OCI-LY3 (cell line): ENCODE measurements at regions not wholly inside any gene's neighbourhood (a gene's known extent, or its start where the extent isn't known, plus 50 kb on each side); places are given as distances from the start of the nearest gene placed in this dataset.

Source experiments
- H2AFZ ChIP-seq: fragments of 200-600, 300-600 bp; shearing (Covaris generic); 2 replicates; pipeline ENCODE4 v1.6.0; 2014; ENCODE audit warnings: antibody characterized with exemption, low read depth, low read length
- H3K27ac ChIP-seq: fragments of 200-600, 300-600 bp; sonication (generic); 2 replicates; pipeline ENCODE4 v1.5.1; 2014; ENCODE audit warnings: mild to moderate bottlenecking, low read length, moderate library complexity, mixed read lengths
- H3K27me3 ChIP-seq: fragments of 200-600, 300-600 bp; sonication (generic); 2 replicates; pipeline ENCODE4 v1.6.1; 2014; ENCODE audit warnings: low read depth, low read length, mixed read lengths
- H3K36me3 ChIP-seq: fragments of 200-600, 300-600 bp; sonication (generic); replicated peaks from 2 replicates; pipeline ENCODE3; 2014; ENCODE audit warnings: low read depth, low read length, mixed read lengths
- H3K4me1 ChIP-seq: fragments of 300-600, 200-600 bp; sonication (generic); 2 replicates; pipeline ENCODE4 v1.6.1; 2014; ENCODE audit warnings: low read length, mixed read lengths
- H3K4me2 ChIP-seq: fragments of 200-600, 300-600 bp; sonication (generic); 2 replicates; pipeline ENCODE4 v1.6.1; 2014; ENCODE audit warnings: low read length, mixed read lengths
- H3K4me3 ChIP-seq: fragments of 300-600, 200-600 bp; sonication (generic); 2 replicates; pipeline ENCODE4 v1.5.1; 2014; ENCODE audit warnings: antibody characterized with exemption, mild to moderate bottlenecking, low read length, moderate library complexity
- H3K79me2 ChIP-seq: fragments of 300-600, 200-600 bp; shearing (Covaris generic); 2 replicates; pipeline ENCODE4 v1.6.1; 2014; ENCODE audit warnings: mild to moderate bottlenecking, low read length, mixed read lengths
- H3K9ac ChIP-seq: fragments of 300-600, 200-600 bp; shearing (Covaris generic); 2 replicates; pipeline ENCODE4 v1.6.0; 2014; ENCODE audit warnings: mild to moderate bottlenecking, low read length, moderate library complexity
- H3K9me3 ChIP-seq: fragments of 200-600, 300-600 bp; shearing (Covaris generic); 2 replicates; pipeline ENCODE4 v1.6.1; 2014; ENCODE audit warnings: low read length, mixed read lengths; ENCODE audit not compliant: insufficient read depth
- H4K20me1 ChIP-seq: fragments of 200-600, 300-600 bp; sonication (generic); 2 replicates; pipeline ENCODE4 v1.6.1; 2016; ENCODE audit warnings: low read length, mixed read lengths; ENCODE audit not compliant: insufficient read depth
- CTCF ChIP-seq: fragments of 200-600, 300-600 bp; sonication (generic); IDR thresholded peaks from 2 replicates; pipeline ENCODE4 v1.5.1; 2014; ENCODE audit warnings: antibody characterized with exemption, low read length, low read depth
- EZH2phosphoT487 ChIP-seq: fragments of 200-600 bp; shearing (Covaris generic); IDR thresholded peaks from 2 replicates; pipeline ENCODE4 v1.6.1; 2018; ENCODE audit warnings: antibody characterized with exemption, mixed run types, low read depth

GRCh38 chr7:98472521-98472954 is 71.6 kb upstream of the BAIAP2L1 start:
- Histone ChIP-seq H3K9me3 (no peaks in the 10 kb centered on the region), H3K27ac (no peak overlapping the region), H3K4me2 (no peak overlapping the region), H4K20me1 (no peaks in the 10 kb centered on the region), H3K36me3 (no peaks in the 10 kb centered on the region), H3K79me2 (no peaks in the 10 kb centered on the region), H3K4me3 (no peak overlapping the region), H3K4me1 (no peaks in the 10 kb centered on the region), H2AFZ (no peak overlapping the region), H3K9ac (no peak overlapping the region), H3K27me3 (no peaks in the 10 kb centered on the region)
- TF ChIP-seq CTCF (no peak), EZH2phosphoT487 (no peak)

GRCh38 chr7:98470485-98471240 is 69.8 kb upstream of the BAIAP2L1 start:
- H3K4me3 ChIP-seq, result no peak overlapping the region
- no peaks in the 10 kb centered on the region for H3K79me2 ChIP-seq
- H2AFZ ChIP-seq, result no peak overlapping the region
- no peak overlapping the region for H3K9ac ChIP-seq
- H4K20me1 ChIP-seq, result no peaks in the 10 kb centered on the region
- H3K27ac ChIP-seq, result no peak overlapping the region
- no peaks in the 10 kb centered on the region for H3K9me3 ChIP-seq
- no peaks in the 10 kb centered on the region for H3K27me3 ChIP-seq
- H3K36me3 ChIP-seq, result no peaks in the 10 kb centered on the region
- TF ChIP-seq EZH2phosphoT487, result no peak
- TF ChIP-seq CTCF, result no peak
- H3K4me2 ChIP-seq, result no peak overlapping the region
- H3K4me1 ChIP-seq, result no peaks in the 10 kb centered on the region

- Histone ChIP-seq H3K4me3 (no peak overlapping the region), H2AFZ (no peak overlapping the region), H3K9me3 (no peaks in the 10 kb centered on the region), H3K4me2 (no peak overlapping the region), H3K79me2 (no peaks in the 10 kb centered on the region), H3K4me1 (no peaks in the 10 kb centered on the region), H3K36me3 (no peaks in the 10 kb centered on the region), H3K27me3 (no peaks in the 10 kb centered on the region; the same call in 1 of the 2 replicates), H3K9ac (no peak overlapping the region), H3K27ac (no peak overlapping the region), H4K20me1 (no peaks in the 10 kb centered on the region)
- TF ChIP-seq CTCF (no peak), EZH2phosphoT487 (no peak)
Measured at GRCh38 chr7:98469088-98469487, 68.2 kb upstream of the BAIAP2L1 start.

- no peak overlapping the region for H3K9ac ChIP-seq
- no peaks in the 10 kb centered on the region for H4K20me1 ChIP-seq
- no peaks in the 10 kb centered on the region; the same call in 1 of the 2 replicates for H3K27me3 ChIP-seq
- no peak overlapping the region for H3K4me3 ChIP-seq
- H3K27ac ChIP-seq, result no peak overlapping the region
- no peak overlapping the region for H2AFZ ChIP-seq
- H3K9me3 ChIP-seq, result no peaks in the 10 kb centered on the region
- no peak for TF ChIP-seq CTCF
- TF ChIP-seq EZH2phosphoT487, result no peak
- H3K79me2 ChIP-seq, result no peaks in the 10 kb centered on the region
- no peak overlapping the region for H3K4me2 ChIP-seq
- no peaks in the 10 kb centered on the region for H3K36me3 ChIP-seq
- peaks cover 3% of the 10 kb centered on the region for H3K4me1 ChIP-seq
Measured at GRCh38 chr7:98467570-98468312, 66.9 kb upstream of the BAIAP2L1 start.
